Spinal cord (tissue), 9 donors: ENCODE measurements at regions not wholly inside any gene's neighbourhood (a gene's known extent, or its start where the extent isn't known, plus 50 kb on each side); places are given as distances from the start of the nearest gene placed in this dataset.

ENCODE experiments used
- DNase-seq, 6 donors: peaks; one replicate each; pipeline versions ENCODE4 v3.0.0 to v3.0.0-alpha.2; 2013 to 2015; ENCODE audit warnings: low spot score in 6 of 6, low read depth in 4 of 6
- H3K27ac ChIP-seq: one replicate; pipeline ENCODE4 v1.5.1; 2013; ENCODE audit warnings: low read depth, low read length, control low read depth
- H3K27me3 ChIP-seq: one replicate; pipeline ENCODE4 v1.6.1; 2013; ENCODE audit warnings: low read length; ENCODE audit not compliant: control insufficient read depth, insufficient read depth
- H3K36me3 ChIP-seq: one replicate; pipeline ENCODE4 v1.6.1; 2013; ENCODE audit warnings: low read length; ENCODE audit not compliant: control insufficient read depth, insufficient read depth
- H3K4me1 ChIP-seq: one replicate; pipeline ENCODE4 v1.6.1; 2013; ENCODE audit warnings: low read length; ENCODE audit not compliant: control insufficient read depth, insufficient read depth
- H3K4me3 ChIP-seq: one replicate; pipeline ENCODE4 v1.5.1; 2013; ENCODE audit warnings: low read depth, low read length, control low read depth
- H3K9me3 ChIP-seq: one replicate; pipeline ENCODE4 v1.6.1; 2013; ENCODE audit warnings: low read length; ENCODE audit not compliant: control insufficient read depth, insufficient read depth
- WGBS: methylation state at CpG from one replicate; pipeline ENCODE4 v1.1.5; 2013; ENCODE audit warnings: missing lambda C conversion rate; ENCODE audit not compliant: insufficient coverage; 5-methylcytosine and 5-hydroxymethylcytosine counted together
- donor health status: healthy.

DNA sequence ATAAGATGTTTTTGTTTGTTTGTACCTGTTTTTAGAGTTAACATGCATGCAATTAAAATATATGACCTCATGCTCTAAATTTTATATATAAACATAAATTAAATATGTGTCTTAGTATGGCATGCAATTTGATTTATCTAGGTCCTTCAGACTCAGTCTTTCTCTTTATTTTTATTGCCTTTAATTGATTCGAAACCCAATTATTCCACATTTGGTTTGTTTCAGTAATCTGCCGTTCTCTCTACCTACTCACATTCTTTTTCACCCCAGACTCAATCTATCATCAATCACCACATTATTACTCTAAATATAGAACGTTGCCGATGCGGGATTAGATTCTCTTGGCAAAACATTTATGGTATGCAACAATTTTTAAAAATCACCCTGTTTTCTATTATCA, 1492.8 kb downstream of the RAPGEF2 start:
- DNase-seq: no peak
- no peaks in the 10 kb centered on the region for H3K36me3 ChIP-seq

GRCh38 chr4:160604541-160604940, 1501.7 kb downstream of the RAPGEF2 start:
- WGBS: no CpG with 5 or more reads among the region's 4 CpGs
- no peaks in the 10 kb centered on the region for H3K36me3 ChIP-seq

More for the DNA sequence above, 1492.8 kb downstream of the RAPGEF2 start:
- no peaks in the 10 kb centered on the region for H3K27me3 ChIP-seq
- no peak overlapping the region for H3K27ac ChIP-seq
- no peak overlapping the region for H3K4me3 ChIP-seq
- no peaks in the 10 kb centered on the region for H3K4me1 ChIP-seq
- no peaks in the 10 kb centered on the region for H3K9me3 ChIP-seq
- WGBS: 80% methylated on average over 3 of the region's 5 CpGs

DNA sequence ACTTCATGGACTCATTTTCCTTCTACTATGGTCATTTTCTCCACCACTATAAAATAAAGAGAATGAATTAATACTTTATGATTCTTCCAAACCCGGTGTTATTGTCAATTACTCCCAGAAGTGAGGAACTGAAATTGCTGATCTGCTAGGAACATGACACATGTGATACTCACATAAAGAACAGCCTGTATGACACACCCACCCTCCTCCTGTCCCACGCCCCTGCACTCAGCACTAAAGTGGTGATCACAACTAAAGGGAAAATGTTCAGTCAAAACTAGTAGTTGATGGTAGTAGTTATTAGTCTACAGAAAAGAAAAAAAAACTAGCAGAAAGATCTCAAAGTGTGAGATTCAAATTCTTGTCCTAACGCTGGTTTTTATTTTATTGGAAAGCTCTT, 1508.3 kb downstream of the RAPGEF2 start:
- no peak overlapping the region for H3K27ac ChIP-seq
- WGBS: no CpG with 5 or more reads among the region's 3 CpGs
- no peaks in the 10 kb centered on the region for H3K27me3 ChIP-seq
- H3K9me3 ChIP-seq: no peaks in the 10 kb centered on the region
- H3K4me3 ChIP-seq: no peak overlapping the region
- no peaks in the 10 kb centered on the region for H3K36me3 ChIP-seq
- no peak for DNase-seq
- H3K4me1 ChIP-seq: no peaks in the 10 kb centered on the region

More at GRCh38 chr4:160604541-160604940, 1501.7 kb downstream of the RAPGEF2 start:
- no peaks in the 10 kb centered on the region for H3K9me3 ChIP-seq
- no peak overlapping the region for H3K27ac ChIP-seq
- H3K4me1 ChIP-seq: no peaks in the 10 kb centered on the region
- no peaks in the 10 kb centered on the region for H3K27me3 ChIP-seq
- DNase-seq: no peak
- no peak overlapping the region for H3K4me3 ChIP-seq

- H3K36me3 ChIP-seq: no peaks in the 10 kb centered on the region
- no peaks in the 10 kb centered on the region for H3K4me1 ChIP-seq
- H3K27ac ChIP-seq: no peak overlapping the region
- H3K27me3 ChIP-seq: no peaks in the 10 kb centered on the region
- H3K9me3 ChIP-seq: peaks cover 10% of the 10 kb centered on the region
- H3K4me3 ChIP-seq: no peak overlapping the region
- WGBS: 50% methylated on average over 1 of the region's 1 CpG
- no peak for DNase-seq
Measured at GRCh38 chr4:160631044-160631443, 1528.2 kb downstream of the RAPGEF2 start.

- Histone ChIP-seq H3K27me3 (no peaks in the 10 kb centered on the region), H3K27ac (no peak overlapping the region), H3K36me3 (no peaks in the 10 kb centered on the region), H3K9me3 (peaks cover 7% of the 10 kb centered on the region), H3K4me1 (no peaks in the 10 kb centered on the region), H3K4me3 (no peak overlapping the region)
- WGBS: no CpG with 5 or more reads among the region's 3 CpGs
- no peak for DNase-seq
Measured at GRCh38 chr4:160652790-160653189, 1511.0 kb downstream of the FSTL5 start.

GRCh38 chr4:160675550-160675949, 1488.2 kb downstream of the FSTL5 start:
- Histone ChIP-seq H3K9me3 (no peaks in the 10 kb centered on the region), H3K4me3 (no peak overlapping the region), H3K36me3 (no peaks in the 10 kb centered on the region), H3K4me1 (no peaks in the 10 kb centered on the region), H3K27me3 (no peaks in the 10 kb centered on the region), H3K27ac (no peak overlapping the region)
- no CpG with 5 or more reads among the region's 2 CpGs for WGBS
- no peak for DNase-seq

DNA sequence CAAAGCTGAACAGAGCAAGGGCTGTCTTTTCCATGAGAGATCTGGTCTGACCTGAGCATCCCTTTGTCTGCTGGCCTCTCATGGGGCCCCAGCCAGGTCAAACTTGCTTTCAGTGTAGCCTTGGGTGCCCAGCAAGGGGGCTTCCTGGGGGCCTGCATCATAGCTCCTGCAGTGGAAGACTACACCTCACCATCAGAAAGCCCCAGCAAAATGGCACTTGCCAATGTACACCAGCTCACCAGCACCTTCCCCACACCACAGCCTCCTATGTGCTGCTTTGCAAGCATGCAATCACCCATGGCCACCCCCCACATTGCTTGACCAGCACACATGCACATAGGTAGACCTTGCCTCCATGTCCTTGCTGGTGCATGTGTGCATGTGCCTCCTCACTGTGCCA, 1478.1 kb downstream of the FSTL5 start:
- H3K4me3 ChIP-seq: no peak overlapping the region
- no peak overlapping the region for H3K27ac ChIP-seq
- H3K4me1 ChIP-seq: no peaks in the 10 kb centered on the region
- H3K9me3 ChIP-seq: no peaks in the 10 kb centered on the region
- H3K36me3 ChIP-seq: no peaks in the 10 kb centered on the region
- no peak for DNase-seq
- no peaks in the 10 kb centered on the region for H3K27me3 ChIP-seq

- H3K36me3 ChIP-seq: no peaks in the 10 kb centered on the region
- no peak overlapping the region for H3K4me3 ChIP-seq
- H3K27ac ChIP-seq: no peak overlapping the region
- H3K9me3 ChIP-seq: peaks cover 2% of the 10 kb centered on the region
- no peaks in the 10 kb centered on the region for H3K27me3 ChIP-seq
- WGBS: 100% methylated on average over 2 of the region's 4 CpGs
- no peak for DNase-seq
- H3K4me1 ChIP-seq: no peaks in the 10 kb centered on the region
Measured at GRCh38 chr4:160701671-160702070, 1462.1 kb downstream of the FSTL5 start.

DNA sequence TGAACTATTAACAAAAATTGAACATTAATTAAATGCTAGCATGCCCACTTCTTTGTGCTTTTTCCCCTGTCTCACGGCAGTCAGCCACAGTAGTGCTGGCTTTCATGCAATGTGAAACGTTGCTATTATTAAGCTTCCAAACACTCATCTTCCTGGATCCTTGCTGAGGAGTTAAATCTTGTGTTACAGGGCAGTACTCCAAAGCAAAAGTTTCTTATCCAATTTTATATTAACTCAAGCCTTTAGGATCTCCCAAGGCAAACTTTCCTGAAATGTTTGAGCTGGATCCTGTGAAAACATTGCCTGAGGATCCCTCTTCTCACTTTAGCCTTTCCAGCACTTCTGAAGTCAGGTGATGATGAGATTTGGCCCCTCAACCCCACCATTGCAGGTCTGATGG, 1454.8 kb downstream of the FSTL5 start:
- 67% methylated on average over 1 of the region's 2 CpGs for WGBS
- Histone ChIP-seq H3K4me1 (no peaks in the 10 kb centered on the region), H3K9me3 (peaks cover 2% of the 10 kb centered on the region), H3K4me3 (no peak overlapping the region), H3K36me3 (no peaks in the 10 kb centered on the region), H3K27ac (no peak overlapping the region), H3K27me3 (no peaks in the 10 kb centered on the region)
- peak in 1 of 6 donors; percentile 40 for DNase-seq

GRCh38 chr4:160709546-160709945, 1454.3 kb downstream of the FSTL5 start:
- H3K9me3 ChIP-seq: peaks cover 2% of the 10 kb centered on the region
- no peaks in the 10 kb centered on the region for H3K36me3 ChIP-seq
- no peaks in the 10 kb centered on the region for H3K4me1 ChIP-seq
- no peak overlapping the region for H3K27ac ChIP-seq
- no peaks in the 10 kb centered on the region for H3K27me3 ChIP-seq
- no peak for DNase-seq
- no peak overlapping the region for H3K4me3 ChIP-seq
- no CpG with 5 or more reads among the region's 1 CpG for WGBS
